ENCODE measurements at regions not wholly inside any gene's neighbourhood (a gene's known extent, or its start where the extent isn't known, plus 50 kb on each side); places are given as distances from the start of the nearest gene placed in this dataset.
A peak's percentile ranks its signal among the peaks of the same experiment; 100 is the strongest.

DNA sequence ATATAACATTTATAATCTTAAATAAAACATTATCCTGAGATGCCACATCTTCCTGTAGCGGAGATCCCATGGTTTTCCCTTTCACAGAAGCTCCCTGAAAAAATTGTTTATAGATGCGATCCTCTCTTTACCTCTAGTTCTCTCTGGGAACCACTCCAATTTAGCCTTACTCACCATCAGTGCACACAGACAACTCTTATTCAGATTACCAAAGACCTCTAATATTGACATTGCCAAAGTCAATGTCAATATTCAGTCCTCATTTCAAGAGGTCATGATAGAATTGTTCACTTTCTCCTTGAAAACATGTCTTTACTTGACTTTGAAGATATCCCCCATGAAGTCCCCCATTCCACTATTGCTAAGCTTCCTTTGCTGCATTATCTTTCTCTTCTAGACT is 248.8 kb downstream of the CTH start:
- Histone ChIP-seq H3K4me1 (no peaks in the 10 kb centered on the region), H3K27me3 (ENCODE audit: low read depth) (no peaks in the 10 kb centered on the region), H3K9me3 (no peaks in the 10 kb centered on the region), H3K4me3 (no peak overlapping the region), H3K36me3 (replicated peaks) (no peaks in the 10 kb centered on the region; the same call in 1 of the 2 replicates)
- in situ Hi-C loops (cut with MboI; ENCODE audit: low sequenced_read_pairs), result no loop called here
- DNase-seq (ENCODE audit: low spot score in 2 of 2), result no peak

DNA sequence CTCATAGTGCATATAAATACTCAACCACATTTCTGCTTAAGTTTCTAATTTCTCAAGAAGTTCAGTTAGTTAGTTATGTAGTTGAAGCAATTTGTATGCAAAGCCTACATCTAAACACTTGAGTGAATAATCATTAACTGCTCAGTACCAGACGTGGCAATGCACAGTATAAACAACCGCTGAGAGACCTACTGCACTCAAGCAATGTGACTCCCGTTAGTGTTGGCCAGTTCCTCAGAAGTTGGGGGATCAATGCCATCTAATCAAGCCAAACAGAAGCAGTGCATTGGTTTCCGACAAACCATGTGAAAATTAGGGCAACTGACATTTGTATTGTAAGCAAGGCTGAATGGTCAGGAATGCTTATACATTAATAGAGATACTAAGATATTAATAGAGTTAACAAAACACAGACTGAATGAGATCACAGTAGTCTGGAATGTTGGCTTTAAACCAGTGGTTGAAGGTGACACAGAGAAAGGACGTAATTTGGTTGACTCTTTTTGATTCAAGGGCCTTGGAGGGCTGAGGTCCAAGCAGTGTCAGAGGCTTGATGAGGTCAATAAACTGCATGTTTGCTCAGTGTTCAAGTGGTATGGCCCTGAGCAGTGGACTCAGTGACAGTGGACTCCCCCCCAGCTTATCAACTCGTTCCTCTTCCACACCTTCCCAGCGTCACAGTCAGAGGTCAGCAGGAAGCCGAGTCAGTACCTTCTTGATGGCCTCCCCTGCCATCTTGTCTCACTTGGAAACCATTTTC is 255.5 kb downstream of the CTH start:
- in situ Hi-C loops (cut with MboI; ENCODE audit: low sequenced_read_pairs), result no loop called here
- Histone ChIP-seq H3K9me3 (no peaks in the 10 kb centered on the region), H3K4me1 (peaks cover 22% of the 10 kb centered on the region), H3K36me3 (replicated peaks) (no peaks in the 10 kb centered on the region), H3K4me3 (no peak overlapping the region), H3K27me3 (ENCODE audit: low read depth) (no peaks in the 10 kb centered on the region)
- DNase-seq (ENCODE audit: low spot score in 2 of 2), result peak in 1 of 2 experiments; percentile 12

DNA sequence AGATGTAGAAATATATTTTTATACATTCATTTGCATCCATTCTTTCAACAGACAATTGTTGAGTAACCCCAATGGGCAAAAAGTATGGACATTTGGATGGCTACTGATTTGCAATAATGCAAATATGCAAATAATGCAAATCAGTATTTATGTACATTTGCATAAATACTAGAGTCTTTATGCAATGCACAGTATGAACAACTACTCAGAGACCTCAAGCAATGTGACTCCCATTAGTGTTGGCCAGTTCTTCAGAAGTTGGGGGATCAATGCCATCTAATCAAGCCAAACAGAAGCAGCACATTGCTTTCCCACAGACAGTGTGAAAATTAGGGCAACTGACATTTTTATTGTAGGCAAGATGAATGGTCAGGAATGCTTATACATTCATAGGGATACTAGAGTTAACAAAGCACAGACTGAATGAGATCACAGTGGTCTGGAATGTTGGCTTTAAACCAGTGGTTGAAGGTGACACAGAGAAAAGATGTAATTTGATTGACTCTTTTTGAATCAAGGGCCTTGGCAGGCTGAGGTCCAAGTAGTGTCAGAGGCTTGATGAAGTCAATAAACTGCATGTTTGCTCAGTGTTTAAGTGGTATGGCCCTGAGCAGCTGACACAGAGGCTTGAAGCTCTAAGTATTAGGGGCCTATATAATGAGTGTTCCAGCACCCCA is 256.6 kb downstream of the CTH start:
- Histone ChIP-seq H3K27me3 (ENCODE audit: low read depth) (no peaks in the 10 kb centered on the region), H3K4me1 (peaks cover 22% of the 10 kb centered on the region), H3K9me3 (no peaks in the 10 kb centered on the region), H3K36me3 (replicated peaks) (no peaks in the 10 kb centered on the region), H3K4me3 (no peak overlapping the region)
- in situ Hi-C loops (cut with MboI; ENCODE audit: low sequenced_read_pairs), result no loop called here
- DNase-seq (ENCODE audit: low spot score in 2 of 2), result peak; percentile 62 to 95

DNA sequence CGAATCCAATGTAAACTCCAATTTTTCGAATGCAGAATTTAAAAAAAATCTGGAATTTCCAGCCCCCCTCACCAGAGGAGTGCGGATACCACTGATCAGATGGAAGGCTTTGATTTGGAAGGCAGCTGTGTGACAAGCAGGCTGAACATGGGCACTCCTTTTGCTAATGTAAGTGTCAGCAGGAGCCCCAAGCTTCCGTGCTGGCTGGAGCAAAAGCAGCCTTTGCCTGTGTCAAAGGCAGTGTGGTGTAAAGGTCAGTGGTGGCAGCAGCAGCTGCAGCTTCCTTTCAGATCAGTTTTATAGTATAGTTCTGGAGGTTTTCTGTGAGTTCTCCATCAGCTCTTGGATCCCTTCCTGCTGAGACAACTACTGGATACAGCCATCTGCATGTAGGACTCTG is 259.9 kb downstream of the CTH start:
- in situ Hi-C loops (cut with MboI; ENCODE audit: low sequenced_read_pairs), result no loop called here

DNA sequence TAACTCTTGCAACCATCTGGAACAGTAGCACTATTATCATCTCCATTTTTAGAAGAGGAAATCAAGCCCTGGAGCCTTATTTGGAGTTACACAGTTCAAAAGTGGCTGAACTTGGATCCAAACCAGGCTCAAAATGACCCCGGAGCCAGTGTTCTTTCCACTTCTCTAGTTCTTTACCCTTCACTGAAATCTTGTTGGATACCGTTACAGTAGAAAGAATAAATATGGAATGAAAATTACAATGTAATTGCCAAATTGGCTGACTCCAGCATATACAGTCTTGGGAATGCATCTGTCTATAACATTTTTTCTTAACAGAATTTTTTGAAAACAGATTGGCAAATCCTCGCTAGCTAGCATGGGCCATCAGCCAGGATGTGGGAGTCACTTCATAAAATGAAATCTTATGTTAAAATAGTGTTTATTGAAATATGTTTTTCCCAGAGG is 261.4 kb downstream of the CTH start:
- no peaks in the 10 kb centered on the region for H3K9me3 ChIP-seq
- in situ Hi-C loops (cut with MboI; ENCODE audit: low sequenced_read_pairs), result no loop called here
- H3K4me3 ChIP-seq, result no peak overlapping the region

More for the DNA sequence above, 259.9 kb downstream of the CTH start:
- DNase-seq (ENCODE audit: low spot score in 2 of 2), result no peak
- H3K9me3 ChIP-seq, result no peaks in the 10 kb centered on the region
- H3K4me3 ChIP-seq, result no peak overlapping the region
- peaks cover 22% of the 10 kb centered on the region for H3K4me1 ChIP-seq
- H3K27me3 ChIP-seq (ENCODE audit: low read depth), result no peaks in the 10 kb centered on the region
- no peaks in the 10 kb centered on the region for H3K36me3 ChIP-seq (replicated peaks)

DNA sequence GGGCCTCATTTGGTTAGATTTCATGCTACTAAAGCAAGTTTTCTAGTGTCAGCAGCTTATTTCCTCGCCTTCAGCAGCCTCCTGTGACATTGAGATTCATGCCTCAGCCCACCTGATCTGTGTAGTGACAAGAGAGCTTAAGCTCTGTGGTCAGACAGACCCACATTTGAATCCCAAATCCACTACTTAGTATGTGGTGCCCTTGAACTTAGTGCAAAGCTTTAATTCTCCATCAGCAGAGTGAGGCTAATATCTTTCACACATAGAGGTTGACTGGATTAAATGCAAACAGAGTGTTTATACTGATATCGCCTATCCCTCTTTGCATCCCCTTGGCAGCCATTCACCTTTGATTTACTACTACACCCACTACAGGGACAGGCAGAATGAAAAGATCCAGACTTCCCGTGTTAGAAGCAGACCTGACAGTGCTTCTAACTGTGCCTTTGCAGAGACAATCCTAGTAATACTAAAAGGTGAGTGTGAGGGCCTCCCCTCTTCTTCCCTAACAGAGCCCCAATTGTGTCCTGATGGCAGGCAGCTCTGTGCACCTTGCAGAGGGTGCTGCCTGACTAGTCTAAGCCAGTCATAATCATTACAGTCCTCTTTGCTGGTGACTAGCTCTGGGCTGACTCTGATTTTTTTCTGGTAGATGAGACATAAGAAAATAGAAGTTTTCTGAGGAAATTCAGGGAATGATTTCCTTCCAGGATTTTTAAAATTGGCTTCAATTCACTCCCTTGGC is 264.0 kb downstream of the CTH start:
- H3K36me3 ChIP-seq (replicated peaks), result no peaks in the 10 kb centered on the region
- H3K4me3 ChIP-seq, result no peak overlapping the region
- in situ Hi-C loops (cut with MboI; ENCODE audit: low sequenced_read_pairs), result no loop called here
- no peaks in the 10 kb centered on the region for H3K4me1 ChIP-seq
- no peak for DNase-seq (ENCODE audit: low spot score in 2 of 2)
- no peaks in the 10 kb centered on the region for H3K27me3 ChIP-seq (ENCODE audit: low read depth)
- H3K9me3 ChIP-seq, result no peaks in the 10 kb centered on the region

More for the DNA sequence above, 261.4 kb downstream of the CTH start:
- Histone ChIP-seq H3K27me3 (ENCODE audit: low read depth) (no peaks in the 10 kb centered on the region), H3K36me3 (replicated peaks) (no peaks in the 10 kb centered on the region), H3K4me1 (peaks cover 11% of the 10 kb centered on the region)
- no peak for DNase-seq (ENCODE audit: low spot score in 2 of 2)

DNA sequence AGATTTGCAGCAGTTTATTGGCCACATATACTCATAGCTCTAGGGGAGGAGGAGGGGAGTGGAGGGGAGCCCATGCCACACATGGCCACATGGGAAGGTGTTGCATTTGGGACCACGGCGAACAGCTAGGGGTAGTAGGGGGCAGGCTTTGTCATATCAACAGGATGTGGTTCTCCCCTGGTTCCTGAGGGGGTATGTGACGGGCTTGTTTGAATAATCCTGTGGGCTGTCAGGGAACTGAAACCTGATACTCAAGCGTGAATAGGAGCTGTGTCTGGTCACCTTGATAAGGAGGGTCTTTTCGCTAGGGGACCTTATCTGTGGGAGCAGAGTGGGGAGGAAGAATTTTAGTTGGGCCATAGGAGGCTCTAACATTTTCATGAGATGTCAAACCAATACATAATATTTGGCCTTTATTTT is 264.7 kb downstream of the CTH start:
- Histone ChIP-seq H3K4me1 (no peaks in the 10 kb centered on the region), H3K36me3 (replicated peaks) (no peaks in the 10 kb centered on the region), H3K4me3 (no peak overlapping the region), H3K27me3 (ENCODE audit: low read depth) (no peaks in the 10 kb centered on the region), H3K9me3 (no peaks in the 10 kb centered on the region)
- in situ Hi-C loops (cut with MboI; ENCODE audit: low sequenced_read_pairs), result no loop called here
- DNase-seq (ENCODE audit: low spot score in 2 of 2), result no peak

DNA sequence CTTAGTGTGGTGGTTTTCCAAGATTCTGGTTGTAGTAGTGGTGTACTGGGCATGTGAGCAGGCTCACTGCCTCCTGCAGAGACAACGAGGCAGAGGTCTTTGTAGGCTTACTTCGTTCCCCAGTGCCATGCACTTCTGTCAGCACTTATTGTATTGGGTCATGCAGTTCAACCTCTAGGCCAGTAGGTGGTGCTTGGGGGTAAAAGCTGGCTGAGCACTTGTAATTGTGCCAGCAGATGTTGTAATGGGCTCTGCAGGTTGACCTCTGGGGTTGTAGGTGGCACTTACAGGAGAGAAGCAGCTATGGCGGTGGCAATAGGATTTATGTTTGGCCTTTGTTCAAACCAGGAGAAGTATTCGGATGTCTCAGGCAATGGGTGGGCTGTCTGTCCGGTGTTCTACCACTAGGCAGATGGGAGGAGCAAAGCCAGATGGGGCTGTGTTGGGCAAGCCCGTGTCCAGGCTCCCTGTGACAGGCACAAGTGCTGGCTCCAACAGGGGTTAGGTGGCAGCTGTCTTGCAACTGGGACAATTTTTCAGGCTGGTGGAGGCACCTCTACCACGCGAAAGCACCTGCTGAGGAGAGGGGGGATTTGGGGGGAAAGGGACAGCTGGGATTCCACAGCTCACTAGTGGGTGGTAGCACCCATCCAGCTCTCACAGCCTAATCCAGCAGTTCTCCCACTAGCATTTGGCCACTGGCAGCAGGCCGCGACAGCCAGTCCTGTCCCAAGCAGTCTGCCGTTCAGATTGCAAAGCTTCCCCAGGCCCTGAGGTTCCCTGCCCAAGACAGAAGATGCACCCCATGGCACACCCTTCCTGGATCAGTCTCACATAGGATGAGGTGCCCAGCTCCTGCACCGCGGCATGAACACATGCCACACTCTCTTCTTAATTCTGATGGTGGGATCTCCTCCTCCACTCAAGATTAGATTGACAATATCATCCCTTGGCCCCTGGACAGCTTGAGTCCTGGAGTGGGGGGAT is 274.5 kb downstream of the CTH start:
- H3K4me3 ChIP-seq, result no peak overlapping the region
- no peaks in the 10 kb centered on the region for H3K36me3 ChIP-seq (replicated peaks)
- peaks cover 6% of the 10 kb centered on the region for H3K4me1 ChIP-seq
- H3K9me3 ChIP-seq, result no peaks in the 10 kb centered on the region
- in situ Hi-C loops (cut with MboI; ENCODE audit: low sequenced_read_pairs), result no loop called here
- H3K27me3 ChIP-seq (ENCODE audit: low read depth), result no peaks in the 10 kb centered on the region
- DNase-seq (ENCODE audit: low spot score in 2 of 2), result peak; percentile 47 to 71

DNA sequence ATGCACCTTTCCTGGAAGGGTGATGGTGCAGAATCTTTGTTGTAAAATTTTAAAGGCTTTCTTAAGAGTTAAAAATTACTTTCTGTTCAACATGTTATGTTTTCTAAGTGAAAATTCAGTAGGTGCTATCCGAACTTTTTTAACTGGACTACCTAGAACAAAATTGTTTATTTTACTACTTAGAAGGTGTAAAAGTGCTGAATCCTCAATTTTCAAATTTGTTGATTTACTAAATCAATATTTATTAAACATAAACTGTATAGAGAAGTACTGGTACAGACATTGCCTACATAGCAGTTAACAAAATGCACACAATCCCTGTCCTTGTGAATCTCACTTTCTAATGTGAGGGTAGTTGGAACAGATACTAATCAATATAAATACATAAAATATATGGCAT is 277.5 kb downstream of the CTH start:
- in situ Hi-C loops (cut with MboI; ENCODE audit: low sequenced_read_pairs), result no loop called here
- H3K9me3 ChIP-seq, result no peaks in the 10 kb centered on the region
- DNase-seq (ENCODE audit: low spot score in 2 of 2), result no peak

DNA sequence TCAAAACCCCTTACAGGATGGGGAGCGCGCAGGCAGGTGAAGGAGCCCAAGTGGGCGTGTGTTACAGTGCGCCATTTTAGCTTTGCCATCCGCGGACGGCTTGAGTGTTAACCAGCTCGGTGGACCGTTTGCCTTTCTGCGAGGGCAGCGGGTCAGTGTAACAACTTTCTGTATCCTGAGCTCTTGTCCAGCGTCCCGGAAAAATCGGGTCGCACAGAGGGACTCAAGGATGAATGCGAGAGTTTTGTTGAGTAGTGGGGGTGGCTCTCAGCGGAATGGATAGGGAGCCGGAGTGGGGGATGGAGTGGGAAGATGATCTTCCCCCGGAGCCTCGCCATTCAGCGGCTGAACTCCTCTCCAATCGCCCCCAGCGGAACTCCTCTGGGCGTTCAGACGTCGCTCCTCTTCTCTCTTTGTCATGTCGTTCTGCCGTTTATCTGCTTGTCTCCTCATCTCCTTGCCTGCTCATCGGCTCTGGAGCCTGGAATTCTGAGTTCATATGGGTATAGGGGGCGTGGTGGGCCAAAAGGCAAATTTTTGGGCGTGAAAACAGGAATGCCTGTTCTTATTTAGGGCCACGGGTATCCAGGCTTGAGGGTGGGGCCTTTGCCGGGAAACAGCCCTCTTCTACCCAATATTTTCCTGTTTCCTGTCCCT is 295.4 kb downstream of the CTH start:
- Histone ChIP-seq H3K36me3 (replicated peaks) (no peaks in the 10 kb centered on the region), H3K4me1 (no peaks in the 10 kb centered on the region), H3K4me3 (no peak overlapping the region), H3K9me3 (0 out of 2 replicates have a peak, but pooled peaks cover 2% of the 10 kb centered on the region), H3K27me3 (ENCODE audit: low read depth) (no peaks in the 10 kb centered on the region)
- no peak for DNase-seq (ENCODE audit: low spot score in 2 of 2)
- in situ Hi-C loops (cut with MboI; ENCODE audit: low sequenced_read_pairs), result no loop called here

More for the DNA sequence above, 277.5 kb downstream of the CTH start:
- H3K27me3 ChIP-seq (ENCODE audit: low read depth), result no peaks in the 10 kb centered on the region
- peaks cover 6% of the 10 kb centered on the region for H3K4me1 ChIP-seq
- H3K4me3 ChIP-seq, result no peak overlapping the region
- H3K36me3 ChIP-seq (replicated peaks), result no peaks in the 10 kb centered on the region

DNA sequence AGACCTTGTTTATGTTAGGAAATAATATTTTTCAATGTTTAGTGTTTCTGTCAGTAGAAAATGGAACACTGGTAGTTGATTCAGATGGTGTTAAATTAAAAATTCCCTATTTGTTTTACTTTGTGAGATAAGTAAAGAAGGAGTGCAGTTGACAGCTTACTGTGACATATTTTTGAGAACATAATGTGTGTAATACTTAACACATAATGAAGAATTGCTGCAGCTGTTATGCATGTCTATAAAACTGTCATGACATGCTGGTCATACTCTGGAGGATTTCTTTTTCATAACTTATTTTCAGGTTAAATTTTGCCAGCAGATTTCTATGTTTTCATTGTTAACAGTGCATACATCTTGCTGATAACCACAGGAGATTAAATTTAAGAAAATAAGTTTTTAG is 296.1 kb downstream of the CTH start:
- Histone ChIP-seq H3K4me3 (no peak overlapping the region), H3K9me3 (0 out of 2 replicates have a peak, but pooled peaks cover 2% of the 10 kb centered on the region)

DNA sequence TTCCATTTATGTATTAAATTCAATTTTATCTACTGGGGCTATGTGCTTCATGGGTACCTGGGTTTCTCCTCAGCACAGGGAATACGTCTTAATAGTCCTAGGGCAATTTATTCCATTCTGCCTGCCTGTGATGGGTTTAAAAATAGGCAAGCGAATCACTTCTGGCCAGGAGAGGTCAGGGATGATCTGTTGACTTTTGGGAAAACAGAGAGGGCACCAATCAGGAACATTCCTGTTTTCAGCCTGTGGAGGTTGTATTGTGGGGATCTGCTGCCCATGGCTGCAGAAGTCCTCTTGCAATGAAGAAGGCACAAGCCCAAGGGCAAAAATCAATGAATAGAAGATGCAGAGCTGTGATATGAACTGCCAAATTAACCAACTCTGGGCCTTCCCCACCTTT is 303.1 kb downstream of the CTH start:
- no peak for DNase-seq (ENCODE audit: low spot score in 2 of 2)
- no peaks in the 10 kb centered on the region for H3K36me3 ChIP-seq (replicated peaks)
- no peaks in the 10 kb centered on the region for H3K27me3 ChIP-seq (ENCODE audit: low read depth)
- no peak overlapping the region for H3K4me3 ChIP-seq
- H3K9me3 ChIP-seq, result 0 out of 2 replicates have a peak, but pooled peaks cover 2% of the 10 kb centered on the region
- H3K4me1 ChIP-seq, result no peaks in the 10 kb centered on the region
- in situ Hi-C loops (cut with MboI; ENCODE audit: low sequenced_read_pairs), result no loop called here

More for the DNA sequence above, 296.1 kb downstream of the CTH start:
- Histone ChIP-seq H3K4me1 (no peaks in the 10 kb centered on the region), H3K27me3 (ENCODE audit: low read depth) (no peaks in the 10 kb centered on the region), H3K36me3 (replicated peaks) (no peaks in the 10 kb centered on the region)
- in situ Hi-C loops (cut with MboI; ENCODE audit: low sequenced_read_pairs), result no loop called here
- DNase-seq (ENCODE audit: low spot score in 2 of 2), result no peak

Data from HAP-1 (cell line).